RWPE2 (cell line): ENCODE measurements at regions not wholly inside any gene's neighbourhood (a gene's known extent, or its start where the extent isn't known, plus 50 kb on each side); places are given as distances from the start of the nearest gene placed in this dataset.

ENCODE experiments used
- ATAC-seq: fragments of 200-7000 bp; cut with Tn5 transposase; 3 replicates; pipeline ENCODE4 v1.9.1; 2021; ENCODE audit warnings: low read depth
- DNase-seq: peaks from one replicate; pipeline ENCODE4 v3.0.0-alpha.2; 2020; ENCODE audit warnings: low spot score
- H3K27ac ChIP-seq: fragments of 450-650 bp; 2 replicates; pipeline ENCODE4 v1.5.1; 2017; ENCODE audit warnings: mild to moderate bottlenecking; ENCODE audit not compliant: poor library complexity, severe bottlenecking
- H3K27me3 ChIP-seq: fragments of 250-450 bp; sonication (Bioruptor Pico); 2 replicates; pipeline ENCODE4 v1.5.1; 2021; ENCODE audit warnings: mild to moderate bottlenecking, moderate library complexity; ENCODE audit not compliant: insufficient read depth, poor library complexity, severe bottlenecking
- H3K36me3 ChIP-seq: fragments of 250-450 bp; sonication (Bioruptor Pico); 2 replicates; pipeline ENCODE4 v1.5.1; 2020; ENCODE audit warnings: low read depth, mild to moderate bottlenecking, moderate library complexity
- H3K4me1 ChIP-seq: fragments of 250-450 bp; sonication (Bioruptor Pico); 2 replicates; pipeline ENCODE4 v1.5.1; 2021; ENCODE audit warnings: mild to moderate bottlenecking, moderate library complexity; ENCODE audit not compliant: insufficient read depth, poor library complexity, severe bottlenecking
- H3K4me3 ChIP-seq: fragments of 250-450 bp; sonication (Bioruptor Pico); 2 replicates; pipeline ENCODE4 v1.5.1; 2021; ENCODE audit warnings: mild to moderate bottlenecking, moderate library complexity; ENCODE audit not compliant: severe bottlenecking
- H3K9me3 ChIP-seq: fragments of 250-450 bp; sonication (Bioruptor Pico); 2 replicates; pipeline ENCODE4 v1.5.1; 2021; ENCODE audit warnings: mild to moderate bottlenecking, moderate library complexity; ENCODE audit not compliant: severe bottlenecking
- TF ChIP-seq, protein P1 (sequence below): fragments of 450-650 bp; IDR thresholded peaks from one replicate; pipeline ENCODE4 v1.5.1; 2017; ENCODE audit warnings: mild to moderate bottlenecking, moderate library complexity; ENCODE audit not compliant: poor library complexity, severe bottlenecking

DNA sequence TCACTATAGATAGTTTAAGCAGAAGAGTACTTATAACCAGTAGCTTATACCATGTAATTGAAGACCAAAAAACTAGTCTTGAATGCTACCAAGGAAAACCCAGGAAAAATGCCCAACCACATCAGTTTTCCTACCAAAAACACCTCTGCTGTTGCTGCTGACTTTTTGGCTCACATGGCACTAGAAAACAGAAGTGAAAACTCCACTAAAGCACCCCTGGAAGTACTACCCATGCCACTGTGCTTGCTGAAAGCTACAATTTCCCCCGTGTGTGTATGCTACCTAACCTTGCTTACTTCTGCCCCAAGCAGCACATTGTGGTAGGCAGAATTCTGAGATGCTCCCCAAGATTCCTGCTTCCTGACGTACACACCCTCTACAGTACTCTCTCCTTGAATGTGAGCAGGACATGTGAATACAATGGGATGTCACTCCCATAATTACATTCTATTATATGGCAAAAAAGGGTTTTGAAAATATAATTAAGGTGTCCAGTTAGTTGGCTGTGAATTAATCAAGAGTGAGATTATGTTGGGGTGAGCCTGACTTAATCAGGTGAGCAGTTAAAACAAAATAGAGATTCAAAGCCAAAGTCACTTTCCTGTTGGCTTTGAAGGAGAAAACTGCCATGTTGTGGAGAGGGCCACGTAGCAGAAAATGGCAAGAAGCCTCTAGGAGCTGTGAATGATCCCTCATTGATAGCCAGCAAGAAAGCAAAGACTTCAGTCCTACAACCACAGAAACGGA lies 209.8 kb upstream of the MARCKS start:
- DNase-seq (no peak), ATAC-seq (no peak)
- no peak overlapping the region for H3K27ac ChIP-seq
- H3K4me3 ChIP-seq = no peak overlapping the region
- peaks cover 39% of the 10 kb centered on the region for H3K4me1 ChIP-seq
- no peaks in the 10 kb centered on the region for H3K36me3 ChIP-seq
- TF ChIP-seq, protein P1, sequence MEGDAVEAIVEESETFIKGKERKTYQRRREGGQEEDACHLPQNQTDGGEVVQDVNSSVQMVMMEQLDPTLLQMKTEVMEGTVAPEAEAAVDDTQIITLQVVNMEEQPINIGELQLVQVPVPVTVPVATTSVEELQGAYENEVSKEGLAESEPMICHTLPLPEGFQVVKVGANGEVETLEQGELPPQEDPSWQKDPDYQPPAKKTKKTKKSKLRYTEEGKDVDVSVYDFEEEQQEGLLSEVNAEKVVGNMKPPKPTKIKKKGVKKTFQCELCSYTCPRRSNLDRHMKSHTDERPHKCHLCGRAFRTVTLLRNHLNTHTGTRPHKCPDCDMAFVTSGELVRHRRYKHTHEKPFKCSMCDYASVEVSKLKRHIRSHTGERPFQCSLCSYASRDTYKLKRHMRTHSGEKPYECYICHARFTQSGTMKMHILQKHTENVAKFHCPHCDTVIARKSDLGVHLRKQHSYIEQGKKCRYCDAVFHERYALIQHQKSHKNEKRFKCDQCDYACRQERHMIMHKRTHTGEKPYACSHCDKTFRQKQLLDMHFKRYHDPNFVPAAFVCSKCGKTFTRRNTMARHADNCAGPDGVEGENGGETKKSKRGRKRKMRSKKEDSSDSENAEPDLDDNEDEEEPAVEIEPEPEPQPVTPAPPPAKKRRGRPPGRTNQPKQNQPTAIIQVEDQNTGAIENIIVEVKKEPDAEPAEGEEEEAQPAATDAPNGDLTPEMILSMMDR = no peak
- H3K27me3 ChIP-seq = no peaks in the 10 kb centered on the region
- H3K9me3 ChIP-seq = no peaks in the 10 kb centered on the region

GRCh38 chr6:113648698-113649097 lies 208.4 kb upstream of the MARCKS start:
- Histone ChIP-seq H3K27me3 (no peaks in the 10 kb centered on the region), H3K4me3 (no peak overlapping the region), H3K36me3 (no peaks in the 10 kb centered on the region), H3K9me3 (no peaks in the 10 kb centered on the region), H3K4me1 (peaks cover 36% of the 10 kb centered on the region), H3K27ac (peak overlapping the region; percentile 33)
- ATAC-seq (no peak), DNase-seq (no peak)
- TF ChIP-seq, protein P1 = no peak

DNA sequence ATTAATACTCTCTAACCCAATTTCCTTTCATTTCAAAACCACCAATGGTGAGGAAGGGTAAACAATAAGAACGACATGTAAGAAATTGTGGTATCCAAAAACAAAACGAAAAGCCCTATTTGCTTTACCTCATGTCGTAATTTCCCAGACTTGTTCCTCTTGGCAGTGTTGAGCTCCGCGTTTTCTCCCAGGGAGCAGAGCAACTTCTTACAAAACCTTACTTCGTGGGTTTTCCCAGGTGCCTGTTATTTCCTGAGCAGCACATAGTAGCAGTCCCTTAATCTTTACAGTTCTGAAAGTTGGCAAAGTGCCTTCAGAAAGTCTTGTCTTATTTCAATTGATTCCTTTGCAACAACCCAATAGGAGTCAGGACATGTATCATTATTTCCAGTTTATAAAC lies 207.9 kb upstream of the MARCKS start:
- Histone ChIP-seq H3K27me3 (no peaks in the 10 kb centered on the region), H3K27ac (peak overlapping the region; percentile 33), H3K9me3 (no peaks in the 10 kb centered on the region), H3K4me1 (peaks cover 39% of the 10 kb centered on the region), H3K36me3 (no peaks in the 10 kb centered on the region), H3K4me3 (no peak overlapping the region)
- ATAC-seq (peak; percentile 23; the same call in 2 of the 3 replicates), DNase-seq (no peak)
- TF ChIP-seq, protein P1 = no peak

- Histone ChIP-seq H3K27me3 (no peaks in the 10 kb centered on the region), H3K27ac (peak overlapping the region; percentile 33), H3K4me1 (peaks cover 39% of the 10 kb centered on the region), H3K4me3 (no peak overlapping the region), H3K36me3 (no peaks in the 10 kb centered on the region), H3K9me3 (no peaks in the 10 kb centered on the region)
- TF ChIP-seq, protein P1 = no peak
- ATAC-seq = no peak
- no peak for DNase-seq
Measured at GRCh38 chr6:113649880-113650609, 207.1 kb upstream of the MARCKS start.

DNA sequence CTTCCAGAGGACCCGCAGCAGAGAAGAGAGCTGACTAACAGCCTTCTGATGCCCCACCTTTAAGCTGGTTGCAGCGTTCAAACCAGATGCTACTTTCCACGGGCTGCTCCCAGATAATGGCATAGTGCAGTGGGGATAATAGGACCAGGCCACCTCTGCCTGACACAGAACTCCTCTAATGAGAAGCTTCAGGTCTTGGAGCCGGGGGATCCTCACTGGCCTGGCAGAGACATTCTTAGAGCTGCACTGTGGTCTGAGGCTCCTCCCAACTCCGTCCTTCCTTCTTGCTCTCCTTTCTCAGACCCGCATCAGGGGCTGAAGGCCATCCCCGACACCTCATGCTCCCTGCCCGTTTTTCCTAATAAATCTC lies 206.6 kb upstream of the MARCKS start:
- Histone ChIP-seq H3K27ac (no peak overlapping the region), H3K36me3 (no peaks in the 10 kb centered on the region), H3K4me1 (peaks cover 40% of the 10 kb centered on the region), H3K9me3 (no peaks in the 10 kb centered on the region), H3K4me3 (no peak overlapping the region), H3K27me3 (no peaks in the 10 kb centered on the region)
- TF ChIP-seq, protein P1 = no peak
- DNase-seq = no peak
- ATAC-seq = no peak
